CD14-positive monocyte (primary cell): ENCODE measurements at regions not wholly inside any gene's neighbourhood (a gene's known extent, or its start where the extent isn't known, plus 50 kb on each side); places are given as distances from the start of the nearest gene placed in this dataset.

Experiments
- DNase-seq, 3 donors: peaks; one replicate each; pipeline ENCODE4 v3.0.0-alpha.2; 2011 to 2022
- H2AFZ ChIP-seq: 2 replicates; pipeline ENCODE4 v1.6.0; 2012; ENCODE audit warnings: mild to moderate bottlenecking, low read depth, low read length, inconsistent platforms; ENCODE audit not compliant: insufficient read depth, poor library complexity, severe bottlenecking
- H3K27ac ChIP-seq, 2 donors: 1 replicate in 1 of 2; 2 replicates in 1 of 2; pipeline ENCODE4 v1.5.1; 2012 to 2013; ENCODE audit warnings: low read length in 2 of 2, control low read depth in 1 of 2, inconsistent platforms in 1 of 2, low read depth in 1 of 2, mild to moderate bottlenecking in 1 of 2
- H3K27me3 ChIP-seq, 2 donors: one replicate each; pipeline versions ENCODE4 v1.6.0 to v1.6.1; 2011 to 2013; ENCODE audit warnings: low read length in 2 of 2; ENCODE audit not compliant: control insufficient read depth in 2 of 2, insufficient read depth in 2 of 2
- H3K36me3 ChIP-seq, 2 donors: replicated peaks in 1 of 2; 1 replicate in 1 of 2; 2 replicates in 1 of 2; pipeline versions ENCODE4 v1.5.1 to v1.6.1; 2012 to 2013; ENCODE audit warnings: low read length in 2 of 2, control low read depth in 1 of 2, inconsistent platforms in 1 of 2, mild to moderate bottlenecking in 1 of 2; ENCODE audit not compliant: insufficient read depth in 2 of 2, control insufficient read depth in 1 of 2
- H3K4me1 ChIP-seq, 2 donors: 1 replicate in 1 of 2; 2 replicates in 1 of 2; pipeline versions ENCODE4 v1.5.1 to v1.6.1; 2012 to 2013; ENCODE audit warnings: low read length in 2 of 2, control low read depth in 1 of 2, inconsistent platforms in 1 of 2, mild to moderate bottlenecking in 1 of 2, moderate library complexity in 1 of 2; ENCODE audit not compliant: insufficient read depth in 2 of 2, control insufficient read depth in 1 of 2
- H3K4me2 ChIP-seq: replicated peaks from 2 replicates; pipeline ENCODE3; 2012; ENCODE audit warnings: low read length, moderate library complexity, mild to moderate bottlenecking; ENCODE audit not compliant: poor library complexity, severe bottlenecking; ENCODE audit errors: extremely low read depth
- H3K4me3 ChIP-seq, 3 experiments: fragments of 200-600 bp in 1 of 3; sonication (generic) in 1 of 3; replicated peaks in 1 of 3; 1 replicate in 2 of 3; 2 replicates in 1 of 3; pipeline ENCODE4 v1.5.1; 2011 to 2013; ENCODE audit warnings: low read length in 3 of 3, mild to moderate bottlenecking in 3 of 3, control low read depth in 2 of 3, low read depth in 2 of 3, inconsistent platforms in 1 of 3, moderate library complexity in 1 of 3
- H3K79me2 ChIP-seq: 2 replicates; pipeline ENCODE4 v1.6.0; 2012; ENCODE audit warnings: mild to moderate bottlenecking, control low read depth, inconsistent platforms, low read length, moderate library complexity; ENCODE audit not compliant: insufficient read depth
- H3K9ac ChIP-seq: 2 replicates; pipeline ENCODE4 v1.6.0; 2017; ENCODE audit warnings: low read length, mild to moderate bottlenecking; ENCODE audit not compliant: insufficient read depth, poor library complexity, severe bottlenecking
- H3K9me3 ChIP-seq, 2 donors: replicated peaks in 1 of 2; 1 replicate in 1 of 2; 2 replicates in 1 of 2; pipeline versions ENCODE4 v1.5.1 to v1.6.1; 2012 to 2013; ENCODE audit warnings: low read length in 2 of 2, control low read depth in 1 of 2; ENCODE audit not compliant: control insufficient read depth in 1 of 2, insufficient read depth in 1 of 2
- H4K20me1 ChIP-seq: 2 replicates; pipeline ENCODE4 v1.6.0; 2012; ENCODE audit warnings: mild to moderate bottlenecking, low read length, control low read depth, moderate library complexity; ENCODE audit not compliant: insufficient read depth
- H3K27ac Mint-ChIP-seq, 7 donors: one replicate each; pipeline ENCODE4 v1.8.0; 2020; ENCODE audit warnings: mild to moderate bottlenecking in 7 of 7, mixed read lengths in 7 of 7, moderate library complexity in 6 of 7, inconsistent platforms in 2 of 7
- H3K27me3 Mint-ChIP-seq, 3 donors: one replicate each; pipeline ENCODE4 v1.8.0; 2021 to 2022; ENCODE audit warnings: low read depth in 3 of 3, mild to moderate bottlenecking in 3 of 3, mixed read lengths in 3 of 3, moderate library complexity in 3 of 3, inconsistent platforms in 1 of 3
- H3K36me3 Mint-ChIP-seq, 2 donors: one replicate each; pipeline ENCODE4 v1.8.0; 2020; ENCODE audit warnings: mixed read lengths in 2 of 2, inconsistent platforms in 1 of 2, mild to moderate bottlenecking in 1 of 2
- H3K4me1 Mint-ChIP-seq: one replicate; pipeline ENCODE4 v1.8.0; 2020; ENCODE audit warnings: mild to moderate bottlenecking, mixed read lengths
- H3K4me3 Mint-ChIP-seq, 2 donors: one replicate each; pipeline ENCODE4 v1.8.0; 2020; ENCODE audit warnings: mild to moderate bottlenecking in 2 of 2, mixed read lengths in 2 of 2, moderate library complexity in 1 of 2
- H3K9me3 Mint-ChIP-seq, 7 donors: one replicate each; pipeline ENCODE4 v1.8.0; 2020 to 2022; ENCODE audit warnings: mixed read lengths in 7 of 7, mild to moderate bottlenecking in 6 of 7, moderate library complexity in 6 of 7, inconsistent platforms in 2 of 7
- CTCF ChIP-seq: fragments of 200-600 bp; IDR thresholded peaks from one replicate; pipeline ENCODE4 v1.8.0; 2022; ENCODE audit warnings: antibody characterized with exemption, mild to moderate bottlenecking
- WGBS: methylation state at CpG from one replicate; pipeline ENCODE4 v1.1.5; 2013; ENCODE audit warnings: missing lambda C conversion rate; ENCODE audit not compliant: insufficient coverage; 5-methylcytosine and 5-hydroxymethylcytosine counted together
- intact Hi-C, 2 donors: fragments of 100-400 bp; cut with micrococcal nuclease; formaldehyde crosslinking; loops; one replicate each; pipeline versions ENCODE4 v1.15.0 to v1.15.1; 2023

DNA sequence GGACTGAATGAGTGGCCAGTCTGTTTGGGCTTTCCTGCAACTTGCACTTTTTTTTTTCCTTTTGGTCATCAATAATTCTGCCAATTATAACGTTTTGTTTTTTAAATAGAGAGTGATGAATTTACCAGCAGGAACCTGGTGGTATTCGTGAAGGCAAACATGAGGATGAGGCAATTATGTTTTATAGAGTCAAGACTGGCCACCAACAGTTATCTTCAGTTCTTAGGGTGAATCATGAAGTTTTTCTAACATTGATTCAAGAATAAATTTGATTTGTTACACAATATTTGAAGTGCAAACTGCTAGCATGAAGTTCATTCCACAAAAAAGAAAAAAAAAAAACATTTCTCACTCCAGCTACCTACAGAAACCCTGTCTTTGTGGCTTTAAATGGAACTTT is 244.5 kb downstream of the SPRY2 start:
- Histone ChIP-seq H3K4me3 (no peak overlapping the region), H3K4me2 (no peak overlapping the region), H3K36me3 (no peaks in the 10 kb centered on the region), H2AFZ (no peak overlapping the region), H3K79me2 (no peaks in the 10 kb centered on the region), H3K27me3 (no peaks in the 10 kb centered on the region), H3K9me3 (no peaks in the 10 kb centered on the region), H4K20me1 (no peaks in the 10 kb centered on the region), H3K9ac (no peak overlapping the region), H3K27ac (no peak overlapping the region), H3K4me1 (no peaks in the 10 kb centered on the region)
- 100% methylated on average over 1 of the region's 2 CpGs for WGBS
- no peak for DNase-seq
- Mint-ChIP-seq H3K4me1 (no peaks in the 10 kb centered on the region), H3K27ac (no peak overlapping the region), H3K36me3 (peaks cover 0 to 2% of the 10 kb centered on the region in 2 donors), H3K27me3 (peaks cover 0 to under 1% (median 0%) of the 10 kb centered on the region in 3 donors), H3K4me3 (no peak overlapping the region), H3K9me3 (peaks cover 0 to 7% (median 4%) of the 10 kb centered on the region in 7 donors)
- intact Hi-C loops: no loop called here
- no peak for TF ChIP-seq CTCF

DNA sequence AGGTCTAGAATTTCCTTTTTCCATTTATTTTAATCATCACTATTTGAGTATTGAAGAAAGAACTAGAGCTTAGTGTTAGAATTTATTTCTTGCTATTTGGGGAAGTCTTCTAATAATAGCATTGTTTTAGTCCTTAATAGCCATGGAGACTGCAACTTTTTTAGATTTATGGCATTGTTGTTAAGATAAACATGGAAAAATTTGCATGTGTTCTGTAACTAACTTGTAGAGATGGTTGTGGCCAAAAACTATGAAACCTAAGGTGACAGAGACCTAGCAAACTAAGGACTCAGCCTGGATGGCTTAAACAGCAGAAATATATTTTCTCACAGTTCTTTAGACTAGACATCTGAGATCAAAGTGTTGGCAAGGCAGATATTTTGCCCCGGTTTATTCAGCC is 246.4 kb downstream of the SPRY2 start:
- H3K27me3 Mint-ChIP-seq: peaks cover 0 to 2% (median 0%) of the 10 kb centered on the region in 3 donors
- Histone ChIP-seq H4K20me1 (no peaks in the 10 kb centered on the region), H3K4me1 (no peaks in the 10 kb centered on the region), H3K9me3 (no peaks in the 10 kb centered on the region), H3K4me2 (no peak overlapping the region), H2AFZ (no peak overlapping the region), H3K4me3 (no peak overlapping the region), H3K9ac (no peak overlapping the region), H3K27me3 (no peaks in the 10 kb centered on the region), H3K79me2 (no peaks in the 10 kb centered on the region), H3K27ac (no peak overlapping the region), H3K36me3 (no peaks in the 10 kb centered on the region)
- H3K36me3 Mint-ChIP-seq: peaks cover 0 to 2% of the 10 kb centered on the region in 2 donors
- no peak overlapping the region for H3K4me3 Mint-ChIP-seq
- no peak overlapping the region for H3K27ac Mint-ChIP-seq
- intact Hi-C loops: no loop called here
- no peaks in the 10 kb centered on the region for H3K4me1 Mint-ChIP-seq
- WGBS: no CpG with 5 or more reads among the region's 1 CpG
- no peak for TF ChIP-seq CTCF
- no peak for DNase-seq
- H3K9me3 Mint-ChIP-seq: peaks cover 0 to 8% (median 3%) of the 10 kb centered on the region in 7 donors
